Right lobe of liver (tissue), 4 donors: ENCODE measurements at regions not wholly inside any gene's neighbourhood (a gene's known extent, or its start where the extent isn't known, plus 50 kb on each side); places are given as distances from the start of the nearest gene placed in this dataset.

ENCODE experiments used
- POLR2A ChIP-seq: fragments of 450-650 bp; IDR thresholded peaks from one replicate; pipeline ENCODE4 v1.6.1; 2017; ENCODE audit warnings: antibody characterized with exemption, mild to moderate bottlenecking
- TF ChIP-seq, protein P1 (sequence below), 4 donors: fragments of 200-600 bp in 3 of 4; fragments of 450-650 bp in 1 of 4; IDR thresholded peaks; one replicate each; pipeline versions ENCODE4 v1.5.1 to v1.8.0; 2016 to 2022; ENCODE audit warnings: antibody characterized with exemption in 4 of 4, mild to moderate bottlenecking in 2 of 4
- donor health status: DM: no; HTN: no; CAD: no.
- donor health status: DM: no; HTN: no; CAD: no.
- donor health status: DM: no; HTN: yes; CAD: no.

DNA sequence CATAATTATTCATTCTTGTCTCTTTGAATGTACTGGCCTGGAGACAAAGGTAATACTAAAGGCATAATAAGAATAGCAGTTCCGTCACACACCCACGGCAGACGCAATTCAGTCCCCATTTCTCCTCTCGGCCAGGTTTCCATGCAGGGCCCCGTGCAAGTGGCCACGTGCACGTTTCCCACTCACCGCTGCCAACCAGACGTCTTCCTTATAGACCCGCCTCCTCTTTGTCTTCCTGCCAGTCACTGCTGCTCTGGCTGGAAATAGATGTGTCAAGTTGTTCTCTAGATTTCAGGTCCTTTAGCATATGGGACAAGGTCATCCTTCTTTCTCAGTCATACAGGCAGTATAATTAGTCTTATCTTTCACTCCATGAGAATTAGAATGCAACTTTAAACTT, 204.3 kb downstream of the SUCLA2 start:
- no peak for TF ChIP-seq POLR2A
- TF ChIP-seq, protein P1, sequence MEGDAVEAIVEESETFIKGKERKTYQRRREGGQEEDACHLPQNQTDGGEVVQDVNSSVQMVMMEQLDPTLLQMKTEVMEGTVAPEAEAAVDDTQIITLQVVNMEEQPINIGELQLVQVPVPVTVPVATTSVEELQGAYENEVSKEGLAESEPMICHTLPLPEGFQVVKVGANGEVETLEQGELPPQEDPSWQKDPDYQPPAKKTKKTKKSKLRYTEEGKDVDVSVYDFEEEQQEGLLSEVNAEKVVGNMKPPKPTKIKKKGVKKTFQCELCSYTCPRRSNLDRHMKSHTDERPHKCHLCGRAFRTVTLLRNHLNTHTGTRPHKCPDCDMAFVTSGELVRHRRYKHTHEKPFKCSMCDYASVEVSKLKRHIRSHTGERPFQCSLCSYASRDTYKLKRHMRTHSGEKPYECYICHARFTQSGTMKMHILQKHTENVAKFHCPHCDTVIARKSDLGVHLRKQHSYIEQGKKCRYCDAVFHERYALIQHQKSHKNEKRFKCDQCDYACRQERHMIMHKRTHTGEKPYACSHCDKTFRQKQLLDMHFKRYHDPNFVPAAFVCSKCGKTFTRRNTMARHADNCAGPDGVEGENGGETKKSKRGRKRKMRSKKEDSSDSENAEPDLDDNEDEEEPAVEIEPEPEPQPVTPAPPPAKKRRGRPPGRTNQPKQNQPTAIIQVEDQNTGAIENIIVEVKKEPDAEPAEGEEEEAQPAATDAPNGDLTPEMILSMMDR (IDR thresholded peaks at IDR 0.05) = no peak
